Stimulated activated naive B cell treated with anti-CD40 and anti-IgM and Interleukin-4, amounts not matched to agents 10 μg/mL and 1 μg/mL and 100 μg/mL, for 72 hours (primary cell): ENCODE measurements at regions not wholly inside any gene's neighbourhood (a gene's known extent, or its start where the extent isn't known, plus 50 kb on each side); places are given as distances from the start of the nearest gene placed in this dataset.

Experiments used
- ATAC-seq, 2 donors: fragments of 150-1000 bp; cut with Tn5 transposase; replicated peaks; 2 replicates each; pipeline ENCODE4 v1.10.0; 2021; ENCODE audit warnings: moderate library complexity in 1 of 2
- DNase-seq: peaks from one replicate; pipeline ENCODE4 v3.0.0; 2021
- H3K27ac Mint-ChIP-seq: one replicate; pipeline ENCODE4 v1.8.0; 2022; ENCODE audit warnings: mild to moderate bottlenecking, mixed read lengths
- H3K27me3 Mint-ChIP-seq, 2 donors: one replicate each; pipeline ENCODE4 v1.8.0; 2022; ENCODE audit warnings: mixed read lengths in 2 of 2
- H3K36me3 Mint-ChIP-seq, 2 donors: one replicate each; pipeline ENCODE4 v1.8.0; 2022; ENCODE audit warnings: mixed read lengths in 2 of 2, mild to moderate bottlenecking in 1 of 2
- H3K4me1 Mint-ChIP-seq, 2 donors: one replicate each; pipeline ENCODE4 v1.8.0; 2022; ENCODE audit warnings: mixed read lengths in 2 of 2, mild to moderate bottlenecking in 1 of 2
- H3K4me3 Mint-ChIP-seq, 2 donors: one replicate each; pipeline ENCODE4 v1.8.0; 2022; ENCODE audit warnings: mild to moderate bottlenecking in 2 of 2, mixed read lengths in 2 of 2, moderate library complexity in 1 of 2
- H3K9me3 Mint-ChIP-seq, 2 donors: one replicate each; pipeline ENCODE4 v1.8.0; 2022; ENCODE audit warnings: mixed read lengths in 2 of 2, mild to moderate bottlenecking in 1 of 2

- H3K4me1 Mint-ChIP-seq, result no peaks in the 10 kb centered on the region
- ATAC-seq, result no peak
- no peak overlapping the region for H3K27ac Mint-ChIP-seq
- H3K36me3 Mint-ChIP-seq, result no peaks in the 10 kb centered on the region
- no peak for DNase-seq
- no peaks in the 10 kb centered on the region for H3K27me3 Mint-ChIP-seq
- H3K4me3 Mint-ChIP-seq, result no peak overlapping the region
- H3K9me3 Mint-ChIP-seq, result peaks cover 0 to 3% of the 10 kb centered on the region in 2 donors
These were observed 358.5 kb downstream of the GPATCH2 start for GRCh38 chr1:217272385-217272784.

GRCh38 chr1:217270101-217270500 lies 360.8 kb downstream of the GPATCH2 start:
- Mint-ChIP-seq H3K27me3 (no peaks in the 10 kb centered on the region), H3K9me3 (peaks cover 0 to 4% of the 10 kb centered on the region in 2 donors), H3K27ac (no peak overlapping the region), H3K4me3 (no peak overlapping the region), H3K4me1 (no peaks in the 10 kb centered on the region), H3K36me3 (no peaks in the 10 kb centered on the region)
- ATAC-seq (no peak), DNase-seq (no peak)

GRCh38 chr1:217268058-217268457 lies 362.8 kb downstream of the GPATCH2 start:
- Mint-ChIP-seq H3K4me3 (no peak overlapping the region), H3K27me3 (no peaks in the 10 kb centered on the region), H3K9me3 (peaks cover 0 to 3% of the 10 kb centered on the region in 2 donors), H3K27ac (no peak overlapping the region), H3K4me1 (no peaks in the 10 kb centered on the region), H3K36me3 (no peaks in the 10 kb centered on the region)
- DNase-seq (no peak), ATAC-seq (no peak)

- DNase-seq (no peak), ATAC-seq (no peak)
- no peaks in the 10 kb centered on the region for H3K4me1 Mint-ChIP-seq
These were observed 369.3 kb downstream of the GPATCH2 start for GRCh38 chr1:217261636-217262035.

GRCh38 chr1:217260676-217261075 lies 370.2 kb downstream of the GPATCH2 start:
- H3K9me3 Mint-ChIP-seq, result peaks cover 0 to 3% of the 10 kb centered on the region in 2 donors
- H3K4me3 Mint-ChIP-seq, result no peak overlapping the region
- no peaks in the 10 kb centered on the region for H3K36me3 Mint-ChIP-seq
- no peaks in the 10 kb centered on the region for H3K4me1 Mint-ChIP-seq
- ATAC-seq (no peak), DNase-seq (no peak)
- no peak overlapping the region for H3K27ac Mint-ChIP-seq
- no peaks in the 10 kb centered on the region for H3K27me3 Mint-ChIP-seq

More at GRCh38 chr1:217261636-217262035, 369.3 kb downstream of the GPATCH2 start:
- H3K27ac Mint-ChIP-seq, result no peak overlapping the region
- no peak overlapping the region for H3K4me3 Mint-ChIP-seq
- H3K9me3 Mint-ChIP-seq, result peaks cover 0 to 3% of the 10 kb centered on the region in 2 donors
- no peaks in the 10 kb centered on the region for H3K27me3 Mint-ChIP-seq
- H3K36me3 Mint-ChIP-seq, result no peaks in the 10 kb centered on the region

- Mint-ChIP-seq H3K4me3 (no peak overlapping the region), H3K27me3 (no peaks in the 10 kb centered on the region), H3K9me3 (peaks cover 0 to 3% of the 10 kb centered on the region in 2 donors), H3K36me3 (no peaks in the 10 kb centered on the region), H3K27ac (no peak overlapping the region), H3K4me1 (no peaks in the 10 kb centered on the region)
- ATAC-seq (no peak), DNase-seq (no peak)
These were observed 376.9 kb downstream of the GPATCH2 start for GRCh38 chr1:217253985-217254384.

GRCh38 chr1:217253351-217253750 lies 377.5 kb downstream of the GPATCH2 start:
- Mint-ChIP-seq H3K9me3 (peaks cover 0 to 3% of the 10 kb centered on the region in 2 donors), H3K36me3 (no peaks in the 10 kb centered on the region), H3K4me1 (no peaks in the 10 kb centered on the region), H3K27me3 (no peaks in the 10 kb centered on the region), H3K27ac (no peak overlapping the region), H3K4me3 (no peak overlapping the region)
- ATAC-seq (no peak), DNase-seq (no peak)

- H3K4me1 Mint-ChIP-seq, result no peaks in the 10 kb centered on the region
- no peaks in the 10 kb centered on the region for H3K36me3 Mint-ChIP-seq
- no peak overlapping the region for H3K4me3 Mint-ChIP-seq
- ATAC-seq, result no peak
- DNase-seq, result no peak
- H3K27me3 Mint-ChIP-seq, result no peaks in the 10 kb centered on the region
- H3K9me3 Mint-ChIP-seq, result peaks cover 0 to 3% of the 10 kb centered on the region in 2 donors
- H3K27ac Mint-ChIP-seq, result no peak overlapping the region
These were observed 379.8 kb downstream of the GPATCH2 start for GRCh38 chr1:217251121-217251520.

GRCh38 chr1:217249857-217250256 lies 381.0 kb downstream of the GPATCH2 start:
- DNase-seq (no peak), ATAC-seq (no peak)
- no peak overlapping the region for H3K27ac Mint-ChIP-seq
- no peaks in the 10 kb centered on the region for H3K27me3 Mint-ChIP-seq
- no peaks in the 10 kb centered on the region for H3K4me1 Mint-ChIP-seq
- peaks cover 0 to 3% of the 10 kb centered on the region in 2 donors for H3K9me3 Mint-ChIP-seq
- H3K4me3 Mint-ChIP-seq, result no peak overlapping the region
- no peaks in the 10 kb centered on the region for H3K36me3 Mint-ChIP-seq

GRCh38 chr1:217244971-217245370 lies 385.9 kb downstream of the GPATCH2 start:
- H3K9me3 Mint-ChIP-seq, result peaks cover 0 to 3% of the 10 kb centered on the region in 2 donors
- H3K27ac Mint-ChIP-seq, result no peak overlapping the region
- H3K4me3 Mint-ChIP-seq, result no peak overlapping the region
- no peaks in the 10 kb centered on the region for H3K4me1 Mint-ChIP-seq
- DNase-seq (no peak), ATAC-seq (no peak)
- no peaks in the 10 kb centered on the region for H3K36me3 Mint-ChIP-seq
- no peaks in the 10 kb centered on the region for H3K27me3 Mint-ChIP-seq

GRCh38 chr1:217240656-217241055 lies 390.2 kb downstream of the GPATCH2 start:
- H3K4me3 Mint-ChIP-seq, result no peak overlapping the region
- no peaks in the 10 kb centered on the region for H3K27me3 Mint-ChIP-seq
- H3K4me1 Mint-ChIP-seq, result no peaks in the 10 kb centered on the region
- no peaks in the 10 kb centered on the region for H3K36me3 Mint-ChIP-seq
- no peak overlapping the region for H3K27ac Mint-ChIP-seq
- ATAC-seq, result no peak
- DNase-seq, result no peak
- H3K9me3 Mint-ChIP-seq, result no peaks in the 10 kb centered on the region

GRCh38 chr1:217238945-217239344 lies 391.9 kb downstream of the GPATCH2 start:
- no peaks in the 10 kb centered on the region for H3K9me3 Mint-ChIP-seq
- ATAC-seq, result no peak

GRCh38 chr1:217230412-217230811 lies 400.5 kb downstream of the GPATCH2 start:
- Mint-ChIP-seq H3K4me3 (no peak overlapping the region), H3K4me1 (no peaks in the 10 kb centered on the region), H3K9me3 (no peaks in the 10 kb centered on the region), H3K27me3 (no peaks in the 10 kb centered on the region), H3K36me3 (no peaks in the 10 kb centered on the region), H3K27ac (no peak overlapping the region)
- no peak for DNase-seq
- ATAC-seq, result no peak

More at GRCh38 chr1:217238945-217239344, 391.9 kb downstream of the GPATCH2 start:
- Mint-ChIP-seq H3K36me3 (no peaks in the 10 kb centered on the region), H3K4me1 (no peaks in the 10 kb centered on the region), H3K4me3 (no peak overlapping the region), H3K27ac (no peak overlapping the region), H3K27me3 (no peaks in the 10 kb centered on the region)
- no peak for DNase-seq

- Mint-ChIP-seq H3K9me3 (no peaks in the 10 kb centered on the region), H3K36me3 (no peaks in the 10 kb centered on the region), H3K27ac (no peak overlapping the region), H3K4me3 (no peak overlapping the region), H3K27me3 (no peaks in the 10 kb centered on the region), H3K4me1 (no peaks in the 10 kb centered on the region)
- ATAC-seq, result no peak
- DNase-seq, result no peak
These were observed 402.2 kb downstream of the GPATCH2 start for GRCh38 chr1:217228689-217229088.

GRCh38 chr1:217224201-217224600 lies 406.7 kb downstream of the GPATCH2 start:
- no peak for ATAC-seq
- Mint-ChIP-seq H3K27ac (no peak overlapping the region), H3K9me3 (peaks cover 0 to 3% of the 10 kb centered on the region in 2 donors), H3K4me3 (no peak overlapping the region), H3K27me3 (no peaks in the 10 kb centered on the region), H3K36me3 (no peaks in the 10 kb centered on the region), H3K4me1 (no peaks in the 10 kb centered on the region)
- no peak for DNase-seq

GRCh38 chr1:217214551-217214950 lies 416.3 kb downstream of the GPATCH2 start:
- Mint-ChIP-seq H3K27ac (no peak overlapping the region), H3K27me3 (no peaks in the 10 kb centered on the region), H3K4me1 (no peaks in the 10 kb centered on the region), H3K4me3 (no peak overlapping the region), H3K36me3 (no peaks in the 10 kb centered on the region), H3K9me3 (peaks cover 0 to 5% of the 10 kb centered on the region in 2 donors)
- no peak for DNase-seq
- ATAC-seq, result no peak
